ENCODE measurements at regions not wholly inside any gene's neighbourhood (a gene's known extent, or its start where the extent isn't known, plus 50 kb on each side); places are given as distances from the start of the nearest gene placed in this dataset.

- no peak for DNase-seq (ENCODE audit: low read depth)
Observed at GRCh38 chr18:73962256-73962655, 185.4 kb downstream of the FBXO15 start.

- DNase-seq (ENCODE audit: low read depth) = no peak
Observed at GRCh38 chr18:73961804-73962203, 185.8 kb downstream of the FBXO15 start.

- DNase-seq (ENCODE audit: low read depth) = no peak
Observed at GRCh38 chr18:73959352-73959751, 188.3 kb downstream of the FBXO15 start.

GRCh38 chr18:73954268-73954667, 193.4 kb downstream of the FBXO15 start:
- DNase-seq (ENCODE audit: low read depth) = no peak

- DNase-seq (ENCODE audit: low read depth) = no peak
Observed at GRCh38 chr18:73952296-73952946, 195.2 kb downstream of the FBXO15 start.

- DNase-seq (ENCODE audit: low read depth) = no peak
Observed at GRCh38 chr18:73950116-73950700, 197.4 kb downstream of the FBXO15 start.

GRCh38 chr18:73948497-73948896, 199.1 kb downstream of the FBXO15 start:
- DNase-seq (ENCODE audit: low read depth) = no peak

GRCh38 chr18:73948084-73948483, 199.6 kb downstream of the FBXO15 start:
- DNase-seq (ENCODE audit: low read depth) = no peak

GRCh38 chr18:73947180-73947921, 200.3 kb downstream of the FBXO15 start:
- DNase-seq (ENCODE audit: low read depth) = no peak

- no peak for DNase-seq (ENCODE audit: low read depth)
Observed at GRCh38 chr18:73945130-73945792, 202.4 kb downstream of the FBXO15 start.

GRCh38 chr18:73944715-73945114, 202.9 kb downstream of the FBXO15 start:
- no peak for DNase-seq (ENCODE audit: low read depth)

- DNase-seq (ENCODE audit: low read depth) = no peak
Observed at GRCh38 chr18:73943763-73944162, 203.9 kb downstream of the FBXO15 start.

- no peak for DNase-seq (ENCODE audit: low read depth)
Observed at GRCh38 chr18:73942956-73943355, 204.7 kb downstream of the FBXO15 start.

GRCh38 chr18:73942081-73942625, 205.5 kb downstream of the FBXO15 start:
- no peak for DNase-seq (ENCODE audit: low read depth)

GRCh38 chr18:73940721-73941120, 206.9 kb downstream of the FBXO15 start:
- DNase-seq (ENCODE audit: low read depth) = no peak

GRCh38 chr18:73939391-73939790, 208.2 kb downstream of the FBXO15 start:
- DNase-seq (ENCODE audit: low read depth) = no peak

GRCh38 chr18:73933685-73934084, 213.9 kb downstream of the FBXO15 start:
- DNase-seq (ENCODE audit: low read depth) = no peak

GRCh38 chr18:73932976-73933375, 214.7 kb downstream of the FBXO15 start:
- no peak for DNase-seq (ENCODE audit: low read depth)

GRCh38 chr18:73927496-73927895, 220.1 kb downstream of the FBXO15 start:
- DNase-seq (ENCODE audit: low read depth) = no peak

GRCh38 chr18:73924836-73925235, 222.8 kb downstream of the FBXO15 start:
- DNase-seq (ENCODE audit: low read depth) = no peak

GRCh38 chr18:73924307-73924706, 223.3 kb downstream of the FBXO15 start:
- no peak for DNase-seq (ENCODE audit: low read depth)

GRCh38 chr18:73923866-73924265, 223.8 kb downstream of the FBXO15 start:
- no peak for DNase-seq (ENCODE audit: low read depth)

- DNase-seq (ENCODE audit: low read depth) = no peak
Observed at GRCh38 chr18:73920033-73920432, 227.6 kb downstream of the FBXO15 start.
